NOMO-1 treated with DMSO at 0.1 percent for 48 hours (cell line): ENCODE measurements at regions not wholly inside any gene's neighbourhood (a gene's known extent, or its start where the extent isn't known, plus 50 kb on each side); places are given as distances from the start of the nearest gene placed in this dataset.

ENCODE experiments used
- DNase-seq: peaks from one replicate; lab custom pipeline; 2025; ENCODE audit not compliant: unreplicated experiment; lab: John Stamatoyannopoulos, UW

GRCh38 chr22:48891688-48892577, 935.7 kb downstream of the BRD1 start:
- no peak for DNase-seq

- DNase-seq, result no peak
These were observed 936.7 kb downstream of the BRD1 start for GRCh38 chr22:48890693-48891554.

DNA sequence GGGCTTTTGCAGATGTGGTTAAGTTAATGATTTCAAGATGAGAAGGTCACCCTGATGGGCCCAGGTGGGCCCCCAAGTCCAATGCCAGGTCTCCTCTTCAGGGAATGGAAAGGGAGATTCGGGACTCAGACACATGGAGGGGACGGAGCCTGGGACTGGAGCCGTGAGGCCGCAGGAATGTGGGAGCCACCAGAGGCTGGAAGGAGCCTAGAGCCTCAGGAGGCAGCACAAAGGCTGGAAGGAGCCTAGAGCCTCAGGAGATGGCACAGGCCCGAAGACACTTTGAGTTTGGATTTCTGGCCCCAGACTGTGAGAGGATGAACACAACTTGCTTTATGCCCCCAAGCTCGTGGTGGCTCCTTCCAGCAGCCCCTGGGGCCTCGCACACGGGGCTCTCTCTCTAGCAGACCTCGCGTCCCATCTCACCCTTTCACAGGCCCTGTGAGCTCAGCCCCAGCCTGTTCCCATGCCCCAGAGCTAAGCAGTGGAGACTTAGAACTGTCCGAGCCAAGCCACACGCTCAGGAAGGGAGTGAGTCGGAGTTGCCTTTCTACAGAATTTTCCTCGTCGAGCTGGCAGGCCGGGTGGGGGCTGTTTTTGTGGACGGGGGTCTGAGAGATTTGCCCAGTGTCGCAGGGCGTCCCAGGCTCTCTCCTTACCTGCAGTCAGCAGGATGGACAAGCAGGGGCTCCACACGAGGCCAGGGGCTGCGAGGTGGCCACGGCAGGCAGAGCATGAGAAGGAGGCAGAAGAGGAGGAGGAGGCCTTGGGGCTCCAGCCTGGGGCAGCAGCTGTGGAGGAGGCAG, 937.6 kb downstream of the BRD1 start:
- no peak for DNase-seq

- no peak for DNase-seq
These were observed 938.4 kb downstream of the BRD1 start for GRCh38 chr22:48889209-48889830.

GRCh38 chr22:48888466-48889208, 939.0 kb downstream of the BRD1 start:
- DNase-seq, result no peak

DNA sequence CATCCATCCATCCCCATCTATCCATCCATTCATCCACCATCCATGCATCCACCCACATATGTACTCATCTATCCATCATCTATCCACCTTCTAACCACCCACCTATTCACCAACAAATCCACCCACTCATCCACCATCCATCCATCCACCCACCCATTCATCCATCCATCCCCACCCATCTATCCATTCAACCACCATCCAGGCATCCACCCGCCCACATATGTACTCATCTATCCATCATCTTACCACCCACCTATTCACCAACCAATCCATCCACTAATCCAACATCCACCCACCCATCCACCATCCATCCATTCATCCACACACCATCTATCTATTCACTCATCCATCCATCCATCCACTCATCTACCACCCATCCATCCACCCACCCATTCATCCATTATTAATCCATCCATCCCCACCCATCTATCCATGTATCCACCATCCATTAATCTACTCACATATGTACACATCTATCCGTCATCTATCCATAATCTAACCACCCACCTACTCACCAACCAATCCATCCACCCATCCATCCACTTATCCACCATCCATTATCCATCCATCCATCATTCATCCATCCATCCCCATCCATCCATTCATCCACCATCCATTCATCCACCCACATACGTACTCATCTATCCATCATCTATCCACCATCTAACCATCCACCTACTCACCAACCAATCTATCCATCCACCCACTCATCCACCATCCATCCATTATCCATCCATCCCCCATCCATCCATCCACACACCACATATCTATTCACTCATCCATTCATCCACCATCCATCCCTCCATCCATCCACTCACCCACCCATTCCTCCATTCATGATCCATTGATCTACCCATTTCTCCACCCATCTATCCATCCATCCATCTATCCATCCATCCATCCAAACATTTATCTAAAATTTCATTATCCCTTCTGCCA, 940.0 kb downstream of the BRD1 start:
- no peak for DNase-seq

DNA sequence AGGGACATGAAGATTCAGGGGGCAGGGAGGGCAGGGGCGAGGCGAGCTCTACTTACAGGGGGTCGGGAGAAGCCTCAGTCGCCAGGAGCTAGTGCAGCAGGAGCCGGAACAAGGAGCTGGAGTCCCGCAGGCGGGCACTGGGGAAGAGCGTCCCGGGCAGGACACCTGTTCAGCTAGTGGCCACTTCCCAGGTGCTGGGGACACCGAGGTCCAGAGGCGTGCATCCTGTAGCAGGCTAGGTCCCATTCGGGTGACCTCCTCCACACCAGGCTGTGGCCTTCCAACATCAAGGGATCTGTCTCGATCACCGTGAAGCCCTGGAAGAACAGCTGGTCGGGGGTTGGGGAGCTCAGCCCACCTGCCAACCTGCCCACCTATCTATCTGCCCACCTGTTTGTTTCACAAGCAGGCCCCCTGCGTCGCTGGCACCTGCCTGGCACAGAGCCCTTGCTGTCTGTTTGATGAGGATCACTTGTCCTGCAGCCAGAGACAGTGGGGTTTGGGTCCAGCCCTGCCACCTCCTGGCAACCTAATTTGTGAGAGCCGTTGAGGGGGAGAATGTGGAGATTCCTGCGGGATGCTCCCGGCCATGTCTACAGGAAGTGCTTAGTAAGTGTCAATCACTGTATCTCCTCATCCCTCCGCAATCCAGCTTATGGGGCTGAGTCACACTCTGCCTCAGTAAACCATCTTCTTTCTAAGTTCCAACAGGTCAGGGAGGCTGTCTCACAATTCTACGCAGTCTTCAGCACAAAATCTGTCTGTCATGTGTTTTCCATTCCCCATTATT, 940.9 kb downstream of the BRD1 start:
- no peak for DNase-seq

DNA sequence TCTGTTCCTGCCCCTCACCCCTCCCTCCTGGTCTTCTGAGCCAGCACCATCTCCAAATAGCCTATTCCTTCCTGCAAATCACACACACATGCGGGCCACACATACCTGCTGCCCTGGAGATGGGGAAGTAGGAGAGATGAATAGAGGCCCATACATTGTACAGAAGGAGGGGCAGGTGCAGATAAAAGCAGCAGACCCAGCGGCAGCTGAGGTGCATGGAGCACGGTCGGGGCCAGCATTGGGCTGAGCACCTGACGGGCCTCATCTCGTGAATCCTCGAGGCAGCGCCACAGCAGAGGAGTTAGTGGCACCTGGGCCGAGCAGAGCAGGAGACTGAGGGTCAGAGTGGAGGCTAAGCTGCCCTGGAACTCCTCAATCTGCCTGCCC, 941.8 kb downstream of the BRD1 start:
- no peak for DNase-seq

DNA sequence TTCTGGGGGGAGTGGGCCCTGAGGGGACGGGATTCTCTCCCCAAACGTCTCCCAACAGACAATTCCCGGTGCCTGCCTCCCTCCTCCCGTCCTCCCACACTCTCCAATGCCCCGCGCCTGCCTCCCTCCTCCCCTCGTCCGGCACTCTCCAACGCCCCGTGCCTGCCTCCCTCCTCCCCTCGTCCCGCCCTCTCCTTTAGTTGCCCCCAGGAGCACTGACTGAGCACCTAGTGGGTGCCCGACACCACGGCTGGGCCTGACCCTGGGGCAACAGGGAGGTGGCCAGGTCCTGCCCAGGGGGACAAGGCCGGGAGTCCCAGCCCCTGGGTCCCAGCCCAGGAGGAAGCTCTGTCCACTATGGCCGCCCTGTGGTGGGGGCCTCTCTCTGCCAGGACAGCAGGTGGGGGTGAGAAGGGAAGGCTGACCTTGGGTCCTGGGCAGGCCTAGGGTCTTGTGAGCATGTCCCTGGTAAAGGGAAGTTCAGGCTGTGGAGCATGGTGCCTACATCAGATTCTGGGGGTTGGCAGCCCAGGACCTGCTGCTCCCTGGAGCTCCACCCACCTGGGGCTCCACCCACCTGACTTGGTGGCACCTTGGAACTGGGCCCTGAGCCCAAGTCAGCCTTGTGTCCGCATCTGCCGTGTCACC, 942.3 kb downstream of the BRD1 start:
- DNase-seq, result no peak

- no peak for DNase-seq
These were observed 942.9 kb downstream of the BRD1 start for GRCh38 chr22:48884786-48885185.

- no peak for DNase-seq
These were observed 943.3 kb downstream of the BRD1 start for GRCh38 chr22:48884324-48884723.

DNA sequence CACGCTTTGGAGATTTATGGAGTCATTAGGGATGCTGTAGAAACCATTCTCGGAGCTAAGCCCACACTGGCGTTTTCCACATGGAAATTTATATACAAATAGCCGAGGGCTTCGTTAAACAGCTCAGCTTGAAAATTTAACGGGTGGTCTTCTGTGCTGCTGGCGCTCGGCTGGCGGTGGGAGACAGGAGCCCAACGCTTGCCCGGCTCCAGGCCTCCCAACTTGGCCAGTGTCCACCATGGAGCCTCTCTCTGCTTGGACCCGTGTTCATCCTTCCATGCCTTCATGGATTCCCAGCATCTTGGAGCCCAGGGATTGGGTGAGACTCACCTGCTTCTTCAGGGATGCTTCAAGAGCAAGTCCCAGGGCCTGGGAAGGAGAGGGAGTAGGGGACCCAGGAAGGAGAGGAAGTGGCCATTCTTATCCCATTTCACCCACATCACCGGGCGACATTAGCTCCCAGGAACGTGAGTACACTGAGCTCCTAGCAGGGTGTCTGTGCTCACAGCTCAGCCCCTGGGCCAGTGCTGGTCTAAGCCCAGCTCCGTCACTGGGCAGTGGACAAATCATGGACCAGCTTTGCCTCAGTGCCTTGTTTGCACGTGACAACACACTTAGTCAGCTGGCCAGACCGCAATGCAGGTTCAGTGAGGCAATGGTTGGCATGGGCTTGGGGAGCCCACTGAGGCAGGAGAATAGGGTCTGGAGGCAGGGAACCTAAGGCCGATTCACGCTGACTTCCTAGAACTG, 944.3 kb downstream of the BRD1 start:
- no peak for DNase-seq

GRCh38 chr22:48882636-48883200, 945.0 kb downstream of the BRD1 start:
- DNase-seq, result no peak

DNA sequence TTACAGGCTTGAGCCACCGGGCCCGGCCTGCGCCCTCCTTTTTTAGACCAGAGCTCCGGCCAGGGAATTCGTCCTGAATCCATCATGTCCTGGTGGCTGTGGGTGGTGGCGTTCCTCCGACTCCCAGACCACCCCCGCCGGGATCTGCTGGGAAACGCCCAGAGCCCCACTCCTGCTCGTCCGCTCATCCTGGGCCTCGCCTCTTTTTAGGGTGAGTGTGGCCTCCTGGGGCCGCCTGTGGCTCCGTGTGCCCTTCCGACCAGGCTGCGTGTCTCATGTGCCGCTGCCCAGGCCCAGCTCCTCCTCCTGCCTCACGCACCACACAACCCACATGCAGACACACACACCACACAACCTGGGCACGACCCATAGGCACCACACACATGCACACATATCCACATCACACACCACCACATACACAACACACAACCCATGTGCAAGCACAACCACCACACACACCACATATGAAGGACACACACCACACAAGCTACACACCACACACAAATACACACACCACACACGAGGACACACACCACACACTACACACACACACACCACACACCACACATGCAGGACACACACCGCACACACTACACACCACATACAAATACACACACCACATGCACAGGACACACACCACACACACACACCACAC, 946.2 kb downstream of the BRD1 start:
- DNase-seq, result no peak

DNA sequence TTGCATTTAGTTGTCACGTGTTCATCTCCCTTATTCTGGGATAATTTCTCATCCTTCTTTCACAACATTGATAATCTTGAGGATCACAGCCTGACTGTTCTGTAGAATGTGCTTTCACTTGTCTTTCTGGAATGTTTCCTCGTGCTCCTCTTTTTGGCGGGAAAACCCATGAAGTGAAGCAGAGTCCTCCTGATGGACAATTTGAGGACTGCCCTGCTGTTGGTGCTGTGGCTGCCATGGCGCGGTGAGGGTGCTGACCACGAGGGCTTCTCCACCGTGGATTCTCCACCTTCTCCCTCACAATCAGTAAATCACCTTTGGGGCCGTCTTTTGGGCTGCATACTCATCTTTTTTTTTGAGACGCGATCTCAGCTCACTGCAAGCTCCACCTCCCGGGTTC, 946.9 kb downstream of the BRD1 start:
- DNase-seq, result no peak

DNA sequence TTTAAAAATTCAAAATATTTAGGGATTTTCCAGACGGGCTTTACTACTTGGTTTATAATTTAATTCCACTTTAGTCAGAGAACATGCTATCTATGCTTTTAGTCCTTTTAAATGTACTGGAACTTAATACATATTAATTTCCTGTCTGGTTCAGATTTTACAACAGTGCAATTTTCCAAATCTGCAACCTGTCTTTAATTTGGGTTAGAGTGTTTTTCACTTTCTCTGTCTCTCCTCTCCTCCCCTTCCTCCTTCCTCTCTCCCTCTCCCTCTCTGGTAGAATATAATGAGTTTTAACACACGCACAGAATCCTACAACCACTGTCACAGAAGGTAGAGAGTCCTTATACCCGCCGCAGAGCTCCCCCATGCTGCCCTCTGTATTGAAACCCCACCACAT, 950.7 kb downstream of the BRD1 start:
- no peak for DNase-seq
